ENCODE measurements at regions not wholly inside any gene's neighbourhood (a gene's known extent, or its start where the extent isn't known, plus 50 kb on each side); places are given as distances from the start of the nearest gene placed in this dataset.

GRCh38 chr17:13671771-13672170 is 70.0 kb upstream of the HS3ST3A1 start:
- no peak for TF ChIP-seq FOXA1 (IDR thresholded peaks at IDR 0.05)
- TF ChIP-seq REST (IDR thresholded peaks at IDR 0.05), result no peak
- no peak for TF ChIP-seq ZBTB33 (IDR thresholded peaks at IDR 0.05)
- no peak for TF ChIP-seq SP1 (IDR thresholded peaks at IDR 0.05)
- no peak for TF ChIP-seq MAX (IDR thresholded peaks at IDR 0.05)
- no peak for TF ChIP-seq GABPA (IDR thresholded peaks at IDR 0.05 in 1 of 2, conservative IDR thresholded peaks at IDR 0.05 in 1 of 2)
- TF ChIP-seq HNF4G (IDR thresholded peaks at IDR 0.05), result no peak
- TF ChIP-seq EGR1 (IDR thresholded peaks at IDR 0.05; ENCODE audit: low read depth in 2 of 2), result no peak
- no peak for TF ChIP-seq HNF4A (conservative IDR thresholded peaks at IDR 0.05)
- no peak for TF ChIP-seq TAF1 (conservative IDR thresholded peaks at IDR 0.05)
- TF ChIP-seq FOXA2 (IDR thresholded peaks at IDR 0.05), result no peak
- no peak for TF ChIP-seq RXRA (IDR thresholded peaks at IDR 0.05)
- no peak for TF ChIP-seq ATF3 (IDR thresholded peaks at IDR 0.05)
- no peak for TF ChIP-seq JUND (IDR thresholded peaks at IDR 0.05)
- no peak for TF ChIP-seq NR2F2 (IDR thresholded peaks at IDR 0.05)
- H3K36me3 ChIP-seq (ENCODE audit: control insufficient read depth in 4 of 4, insufficient read depth in 3 of 4, low read depth in 1 of 4, low read length in 3 of 4), result no peaks in the 10 kb centered on the region
- H3K27ac ChIP-seq (ENCODE audit: low read depth in 1 of 2, low read length in 2 of 2), result no peak overlapping the region
- no peaks in the 10 kb centered on the region for H3K9me3 ChIP-seq (ENCODE audit: control insufficient read depth in 4 of 4, low read length in 3 of 4)
- H3K4me3 ChIP-seq (ENCODE audit: low read depth in 1 of 3, low read length in 3 of 3), result no peak overlapping the region
- H3K4me1 ChIP-seq (ENCODE audit: control insufficient read depth in 4 of 4, insufficient read depth in 4 of 4, low read length in 3 of 4), result no peaks in the 10 kb centered on the region
- WGBS, result 69% methylated on average over 8 of the region's 8 CpGs
- no peak overlapping the region for H3K9ac ChIP-seq (ENCODE audit: low read depth in 1 of 2, low read length in 2 of 2)
- DNase-seq (ENCODE audit: low spot score), result no peak
- H3K27me3 ChIP-seq (ENCODE audit: control insufficient read depth in 4 of 4, insufficient read depth in 4 of 4, low read length in 3 of 4), result no peaks in the 10 kb centered on the region

GRCh38 chr17:13678361-13678760 is 76.6 kb upstream of the HS3ST3A1 start:
- no peak overlapping the region for H3K4me3 ChIP-seq (ENCODE audit: low read depth in 1 of 3, low read length in 3 of 3)
- no peaks in the 10 kb centered on the region for H3K4me1 ChIP-seq (ENCODE audit: control insufficient read depth in 4 of 4, insufficient read depth in 4 of 4, low read length in 3 of 4)
- no peaks in the 10 kb centered on the region for H3K9me3 ChIP-seq (ENCODE audit: control insufficient read depth in 4 of 4, low read length in 3 of 4)
- H3K27ac ChIP-seq (ENCODE audit: low read depth in 1 of 2, low read length in 2 of 2), result no peak overlapping the region
- H3K9ac ChIP-seq (ENCODE audit: low read depth in 1 of 2, low read length in 2 of 2), result no peak overlapping the region
- TF ChIP-seq REST (IDR thresholded peaks at IDR 0.05) (no peak), ZBTB33 (IDR thresholded peaks at IDR 0.05) (no peak), CTCF (IDR thresholded peaks at IDR 0.05; ENCODE audit: low read depth, low read length, missing input control) (no peak), ATF3 (IDR thresholded peaks at IDR 0.05) (no peak), SP1 (IDR thresholded peaks at IDR 0.05) (no peak), YY1 (IDR thresholded peaks at IDR 0.05) (no peak), NR2F2 (IDR thresholded peaks at IDR 0.05) (no peak), TAF1 (conservative IDR thresholded peaks at IDR 0.05) (no peak), HNF4G (IDR thresholded peaks at IDR 0.05) (no peak), FOXA1 (IDR thresholded peaks at IDR 0.05) (no peak), GABPA (IDR thresholded peaks at IDR 0.05 in 1 of 2, conservative IDR thresholded peaks at IDR 0.05 in 1 of 2) (no peak), RXRA (IDR thresholded peaks at IDR 0.05) (no peak), HNF4A (conservative IDR thresholded peaks at IDR 0.05) (no peak), JUND (IDR thresholded peaks at IDR 0.05) (no peak), RAD21 (IDR thresholded peaks at IDR 0.05) (no peak)
- H3K36me3 ChIP-seq (ENCODE audit: control insufficient read depth in 4 of 4, insufficient read depth in 3 of 4, low read depth in 1 of 4, low read length in 3 of 4), result no peaks in the 10 kb centered on the region
- H3K27me3 ChIP-seq (ENCODE audit: control insufficient read depth in 4 of 4, insufficient read depth in 4 of 4, low read length in 3 of 4), result no peaks in the 10 kb centered on the region
- DNase-seq (ENCODE audit: low spot score), result no peak
